NCI-H82 (cell line): ENCODE measurements at regions not wholly inside any gene's neighbourhood (a gene's known extent, or its start where the extent isn't known, plus 50 kb on each side); places are given as distances from the start of the nearest gene placed in this dataset.

ENCODE experiments used
- DNase-seq: peaks from one replicate; lab custom pipeline; 2025; lab: John Stamatoyannopoulos, UW

GRCh38 chr4:54495091-54495490, 162.7 kb upstream of the KIT start:
- peak; percentile 18 for DNase-seq

GRCh38 chr4:54495641-54496040, 162.1 kb upstream of the KIT start:
- DNase-seq, result no peak

- no peak for DNase-seq
Measured at GRCh38 chr4:54496412-54496811, 161.3 kb upstream of the KIT start.

- no peak for DNase-seq
Measured at GRCh38 chr4:54497947-54498346, 159.8 kb upstream of the KIT start.

- no peak for DNase-seq
Measured at GRCh38 chr4:54498661-54499111, 159.1 kb upstream of the KIT start.

GRCh38 chr4:54499308-54500074, 158.3 kb upstream of the KIT start:
- DNase-seq, result no peak

GRCh38 chr4:54505362-54505761, 152.4 kb upstream of the KIT start:
- no peak for DNase-seq

- no peak for DNase-seq
Measured at GRCh38 chr4:54505996-54506395, 151.8 kb upstream of the KIT start.

GRCh38 chr4:54509057-54509456, 148.7 kb upstream of the KIT start:
- DNase-seq, result no peak

- DNase-seq, result no peak
Measured at GRCh38 chr4:54513204-54513603, 144.6 kb upstream of the KIT start.

- no peak for DNase-seq
Measured at GRCh38 chr4:54513741-54514140, 144.0 kb upstream of the KIT start.

GRCh38 chr4:54516556-54517215, 141.1 kb upstream of the KIT start:
- DNase-seq, result no peak

- no peak for DNase-seq
Measured at GRCh38 chr4:54517781-54518444, 139.8 kb upstream of the KIT start.

GRCh38 chr4:54525602-54526001, 132.2 kb upstream of the KIT start:
- DNase-seq, result no peak

GRCh38 chr4:54526560-54526959, 131.2 kb upstream of the KIT start:
- no peak for DNase-seq

- DNase-seq, result no peak
Measured at GRCh38 chr4:54527532-54527931, 130.2 kb upstream of the KIT start.

- peak; percentile 73 for DNase-seq
Measured at GRCh38 chr4:54539500-54540029, 118.2 kb upstream of the KIT start.

- no peak for DNase-seq
Measured at GRCh38 chr4:54540931-54541330, 116.8 kb upstream of the KIT start.

GRCh38 chr4:54541426-54542118, 116.2 kb upstream of the KIT start:
- no peak for DNase-seq

GRCh38 chr4:54542119-54542438, 115.7 kb upstream of the KIT start:
- no peak for DNase-seq

- DNase-seq, result no peak
Measured at GRCh38 chr4:54542540-54543041, 115.2 kb upstream of the KIT start.
